AG09319 (cell line): ENCODE measurements at regions not wholly inside any gene's neighbourhood (a gene's known extent, or its start where the extent isn't known, plus 50 kb on each side); places are given as distances from the start of the nearest gene placed in this dataset.

ENCODE experiments used
- DNase-seq: peaks from one replicate; pipeline ENCODE4 v3.0.0-alpha.2; 2010; ENCODE audit warnings: low read depth; ENCODE audit errors: extremely low read depth
- TF ChIP-seq, protein P1 (sequence below): IDR thresholded peaks from 2 replicates; pipeline ENCODE4 v1.5.1; 2011; ENCODE audit warnings: low read depth, mild to moderate bottlenecking, inconsistent platforms, low read length, moderate library complexity

DNA sequence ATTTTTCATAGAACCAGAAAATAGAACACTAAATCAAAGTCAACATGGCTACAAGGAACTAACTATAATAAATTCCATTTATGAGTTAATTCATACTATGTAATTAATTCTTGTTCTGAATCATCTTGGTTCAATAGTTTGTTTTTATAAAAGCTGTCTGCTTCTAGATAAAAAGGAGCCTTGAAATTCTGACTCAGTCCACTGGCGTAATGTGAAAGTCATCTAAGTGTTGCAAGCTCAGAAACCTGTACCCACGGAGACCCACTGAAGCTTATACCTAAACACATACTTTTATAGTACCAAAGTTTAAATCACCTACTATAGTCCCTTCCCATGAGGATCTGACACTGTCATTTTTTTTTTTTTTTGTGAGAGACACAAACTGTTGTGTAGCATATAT is 489.4 kb downstream of the SEMA3D start:
- DNase-seq, result peak; percentile 41
- TF ChIP-seq, protein P1, sequence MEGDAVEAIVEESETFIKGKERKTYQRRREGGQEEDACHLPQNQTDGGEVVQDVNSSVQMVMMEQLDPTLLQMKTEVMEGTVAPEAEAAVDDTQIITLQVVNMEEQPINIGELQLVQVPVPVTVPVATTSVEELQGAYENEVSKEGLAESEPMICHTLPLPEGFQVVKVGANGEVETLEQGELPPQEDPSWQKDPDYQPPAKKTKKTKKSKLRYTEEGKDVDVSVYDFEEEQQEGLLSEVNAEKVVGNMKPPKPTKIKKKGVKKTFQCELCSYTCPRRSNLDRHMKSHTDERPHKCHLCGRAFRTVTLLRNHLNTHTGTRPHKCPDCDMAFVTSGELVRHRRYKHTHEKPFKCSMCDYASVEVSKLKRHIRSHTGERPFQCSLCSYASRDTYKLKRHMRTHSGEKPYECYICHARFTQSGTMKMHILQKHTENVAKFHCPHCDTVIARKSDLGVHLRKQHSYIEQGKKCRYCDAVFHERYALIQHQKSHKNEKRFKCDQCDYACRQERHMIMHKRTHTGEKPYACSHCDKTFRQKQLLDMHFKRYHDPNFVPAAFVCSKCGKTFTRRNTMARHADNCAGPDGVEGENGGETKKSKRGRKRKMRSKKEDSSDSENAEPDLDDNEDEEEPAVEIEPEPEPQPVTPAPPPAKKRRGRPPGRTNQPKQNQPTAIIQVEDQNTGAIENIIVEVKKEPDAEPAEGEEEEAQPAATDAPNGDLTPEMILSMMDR, result no peak

DNA sequence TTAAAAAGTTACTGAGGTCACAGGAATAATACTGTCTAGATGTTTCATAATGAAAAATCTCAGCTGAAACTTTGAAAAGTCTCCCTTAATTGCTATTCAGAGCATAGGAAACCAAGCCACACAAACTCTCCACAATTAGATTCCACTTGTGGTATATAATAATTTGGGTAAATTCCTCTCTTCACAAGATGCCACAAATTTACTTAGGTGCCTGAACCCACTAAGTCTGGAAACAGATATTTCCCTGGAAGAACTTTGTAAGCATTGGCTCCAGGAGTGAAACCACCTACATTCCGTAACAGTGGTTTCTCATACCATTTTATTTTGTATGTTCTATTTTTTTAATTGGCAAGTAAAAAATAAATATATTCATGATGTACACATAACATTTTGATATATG is 493.4 kb downstream of the SEMA3D start:
- TF ChIP-seq, protein P1, result no peak
- DNase-seq, result no peak

DNA sequence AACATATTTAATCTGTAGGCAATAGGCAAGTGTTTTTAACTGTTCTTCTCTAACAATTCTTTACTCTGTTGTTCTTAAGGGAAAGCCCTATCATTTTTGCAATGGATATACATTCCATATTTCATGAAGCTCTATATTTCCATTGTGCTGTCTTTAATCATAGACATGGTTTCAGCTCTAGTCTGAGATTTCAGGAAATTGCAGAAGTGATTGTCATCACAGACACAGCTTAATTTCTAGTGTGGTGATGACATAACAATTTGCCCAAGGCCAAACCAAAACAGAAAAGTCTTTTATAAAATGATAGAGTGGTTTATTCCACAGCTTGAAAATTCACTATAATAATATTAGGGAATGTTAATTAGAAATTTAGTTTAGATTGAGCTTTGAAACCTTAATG is 494.1 kb upstream of the SEMA3A start:
- TF ChIP-seq, protein P1, result no peak
- no peak for DNase-seq

DNA sequence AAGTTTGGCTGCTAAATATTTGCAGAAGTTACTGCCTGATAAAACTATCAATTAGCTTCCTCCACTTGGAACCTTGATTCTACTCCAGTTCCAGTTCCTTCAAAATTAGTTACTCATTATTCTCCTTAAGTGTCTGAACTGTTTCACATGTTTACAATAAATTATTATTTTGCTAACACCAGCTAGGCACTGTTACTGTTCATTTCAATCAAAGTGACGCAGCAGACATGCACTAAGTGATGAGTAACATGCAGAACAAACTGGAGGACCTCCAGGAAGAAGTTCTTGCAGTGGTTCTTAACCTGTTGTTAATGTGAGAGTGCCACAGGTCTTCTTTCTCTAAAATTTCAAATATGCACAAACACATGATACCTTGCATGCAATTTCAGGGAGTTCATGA is 491.8 kb upstream of the SEMA3A start:
- DNase-seq, result no peak
- TF ChIP-seq, protein P1, result no peak

DNA sequence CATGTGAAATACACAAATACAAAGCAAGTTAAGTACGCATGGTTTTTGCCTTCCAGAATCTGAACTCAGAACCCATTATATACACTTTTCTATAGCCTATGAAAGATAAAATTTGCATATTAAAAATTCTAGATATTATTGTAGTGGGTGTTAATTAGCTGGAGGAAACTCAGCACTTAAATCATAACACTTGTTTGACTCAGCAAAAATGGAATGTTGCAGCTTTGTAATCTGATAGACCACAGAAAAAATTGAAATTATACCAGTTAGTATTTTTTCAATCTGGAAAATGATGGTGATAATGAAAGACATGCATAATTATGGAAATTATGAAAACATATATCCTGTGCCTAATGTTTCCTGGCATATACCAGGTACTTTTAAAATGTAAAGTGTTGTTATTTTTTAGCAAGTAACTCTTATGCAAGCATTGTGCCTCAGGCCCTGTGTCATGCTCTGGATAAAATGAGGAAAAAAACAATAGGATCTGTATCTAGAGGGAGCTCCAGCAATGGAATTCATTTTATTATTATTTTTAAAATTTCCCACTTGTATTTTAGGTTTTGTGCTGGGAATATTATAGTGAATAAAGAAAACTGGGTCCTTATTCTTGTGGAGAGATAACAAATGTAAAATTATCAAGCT is 490.4 kb upstream of the SEMA3A start:
- no peak for DNase-seq
- TF ChIP-seq, protein P1, result no peak

DNA sequence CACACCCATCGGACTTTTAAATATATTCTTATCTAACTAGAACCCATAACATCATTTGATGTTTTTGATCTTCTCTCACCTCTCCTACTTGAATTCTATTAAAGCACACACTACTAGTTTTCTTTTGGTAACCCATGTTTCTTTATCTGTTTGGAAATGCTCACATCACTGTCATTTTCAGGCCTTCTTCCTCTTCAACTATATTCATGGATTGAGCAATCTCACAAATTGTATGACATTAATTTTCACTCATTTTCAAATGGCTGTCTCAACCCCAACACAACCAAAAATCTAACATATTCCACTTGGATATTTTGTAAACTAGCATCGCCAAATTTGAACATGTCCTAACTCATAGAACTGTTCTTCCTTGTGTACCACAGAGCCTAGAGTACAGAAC is 488.0 kb upstream of the SEMA3A start:
- TF ChIP-seq, protein P1, result no peak
- DNase-seq, result no peak

DNA sequence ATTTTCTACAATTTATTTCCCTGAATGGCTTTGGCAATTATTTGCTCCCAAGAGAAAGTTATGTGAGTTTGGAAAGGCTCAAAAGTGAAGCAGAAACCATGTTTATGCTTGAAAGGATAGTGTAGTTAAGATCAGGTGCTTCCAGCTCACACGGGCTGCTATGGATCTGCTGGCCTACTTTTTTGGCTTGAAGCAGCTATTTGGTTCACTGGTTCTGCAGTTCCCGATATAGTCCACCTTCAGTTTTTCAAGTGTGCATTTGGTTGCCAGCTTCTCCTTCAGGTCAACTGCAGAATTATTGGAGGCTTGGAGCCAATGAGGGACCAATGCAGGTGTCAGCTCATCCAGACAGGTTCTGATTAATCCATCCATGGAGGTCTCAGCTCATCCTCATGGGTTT is 484.3 kb upstream of the SEMA3A start:
- DNase-seq, result no peak
- TF ChIP-seq, protein P1, result no peak
